Esophagus squamous epithelium (tissue), 4 donors: ENCODE measurements at regions not wholly inside any gene's neighbourhood (a gene's known extent, or its start where the extent isn't known, plus 50 kb on each side); places are given as distances from the start of the nearest gene placed in this dataset.

Experiments used
- CTCF ChIP-seq, 6 experiments: fragments of 450-650 bp in 4 of 6; fragments of 200-600 bp in 2 of 6; sonication (generic) in 2 of 6; IDR thresholded peaks; one replicate each; pipeline ENCODE4 v1.5.1; 2016 to 2019; ENCODE audit warnings: antibody characterized with exemption in 6 of 6, mild to moderate bottlenecking in 4 of 6, moderate library complexity in 4 of 6
- POLR2A ChIP-seq, 4 donors: fragments of 450-650 bp; IDR thresholded peaks; one replicate each; pipeline ENCODE4 v1.6.1; 2017; ENCODE audit warnings: antibody characterized with exemption in 4 of 4, mild to moderate bottlenecking in 4 of 4, moderate library complexity in 3 of 4

GRCh38 chr13:95361686-95362085, 60.4 kb upstream of the ABCC4 start:
- TF ChIP-seq CTCF (IDR thresholded peaks at IDR 0.05), result no peak
- no peak for TF ChIP-seq POLR2A (IDR thresholded peaks at IDR 0.05)
